Body of pancreas (tissue), 4 donors: ENCODE measurements at regions not wholly inside any gene's neighbourhood (a gene's known extent, or its start where the extent isn't known, plus 50 kb on each side); places are given as distances from the start of the nearest gene placed in this dataset.

Source experiments
- CTCF ChIP-seq, 7 experiments: fragments of 450-650 bp in 4 of 7; fragments of 200-600 bp in 3 of 7; sonication (generic) in 3 of 7; IDR thresholded peaks; one replicate each; pipeline ENCODE4 v1.5.1; 2016 to 2019; ENCODE audit warnings: antibody characterized with exemption in 7 of 7
- POLR2A ChIP-seq, 3 donors: fragments of 450-650 bp; IDR thresholded peaks; one replicate each; pipeline ENCODE4 v1.6.1; 2016; ENCODE audit warnings: antibody characterized with exemption in 3 of 3, mild to moderate bottlenecking in 2 of 3

GRCh38 chr2:173644146-173644545 is 289.5 kb downstream of the CDCA7 start:
- no peak for TF ChIP-seq CTCF (IDR thresholded peaks at IDR 0.05)
- TF ChIP-seq POLR2A (IDR thresholded peaks at IDR 0.05), result no peak
